K562 (cell line): ENCODE measurements at regions not wholly inside any gene's neighbourhood (a gene's known extent, or its start where the extent isn't known, plus 50 kb on each side); places are given as distances from the start of the nearest gene placed in this dataset.

Experiments used
- ARHGAP35 ChIP-seq: fragments of 450-650 bp; IDR thresholded peaks from 2 replicates; pipeline ENCODE4 v1.6.1; 2018; ENCODE audit not compliant: partially characterized antibody
- CAMTA2 ChIP-seq: fragments of 250-450 bp; sonication (Bioruptor Pico); conservative IDR thresholded peaks from 2 replicates; pipeline ENCODE4 v1.5.1; 2022
- ETS2 ChIP-seq: IDR thresholded peaks from 2 replicates; pipeline ENCODE4 v1.6.1; 2016; ENCODE audit warnings: borderline replicate concordance, missing genetic modification characterization, mild to moderate bottlenecking, moderate library complexity, missing compliant biosample characterization; ENCODE audit not compliant: poor library complexity, severe bottlenecking
- GABPA ChIP-seq: fragments of 200-800 bp; sonication (Bioruptor generic); conservative IDR thresholded peaks from 2 replicates; pipeline ENCODE4 v1.6.1; 2016; ENCODE audit warnings: low read depth, missing genetic modification characterization, missing compliant biosample characterization
- GTF2E2 ChIP-seq: fragments of 200-800 bp; sonication (Bioruptor generic); IDR thresholded peaks from 2 replicates; pipeline ENCODE4 v1.6.1; 2016; ENCODE audit warnings: missing genetic modification characterization, missing compliant biosample characterization
- MAFK ChIP-seq: IDR thresholded peaks from 2 replicates; pipeline ENCODE4 v1.6.1; 2011; ENCODE audit warnings: low read length, improper control_type of control experiment
- PRDM10 ChIP-seq: fragments of 450-650 bp; IDR thresholded peaks from 2 replicates; pipeline ENCODE4 v1.6.1; 2018; ENCODE audit not compliant: partially characterized antibody
- SMAD3 ChIP-seq: fragments of 450-650 bp; formaldehyde crosslinking; conservative IDR thresholded peaks from 2 replicates; pipeline ENCODE4 v1.4.0; 2020; ENCODE audit warnings: mild to moderate bottlenecking
- TCF3 ChIP-seq: sonication (generic); formaldehyde crosslinking; IDR thresholded peaks from 2 replicates; pipeline ENCODE4 v1.4.0; 2020; ENCODE audit warnings: mild to moderate bottlenecking, missing genetic modification reagents
- ZNF263 ChIP-seq: sonication (generic); formaldehyde crosslinking; IDR thresholded peaks from 2 replicates; pipeline ENCODE4 v1.8.0; 2022; ENCODE audit warnings: mild to moderate bottlenecking, missing genetic modification reagents, borderline replicate concordance
- ZNF395 ChIP-seq: fragments of 200-800 bp; sonication (Bioruptor generic); IDR thresholded peaks from 2 replicates; pipeline ENCODE4 v1.6.1; 2017; ENCODE audit warnings: missing genetic modification characterization, missing compliant biosample characterization
- ZNF398 ChIP-seq: fragments of 250-450 bp; sonication (Bioruptor Pico); IDR thresholded peaks from 2 replicates; pipeline ENCODE4 v1.8.0; 2021; ENCODE audit warnings: moderate library complexity, mild to moderate bottlenecking, inconsistent platforms
- TF ChIP-seq, protein P1 (sequence below), 2 experiments: fragments of 450-650 bp; IDR thresholded peaks; 2 replicates each; pipeline ENCODE4 v1.6.1; 2016; ENCODE audit warnings: mild to moderate bottlenecking in 2 of 2, borderline replicate concordance in 1 of 2, low read depth in 1 of 2, moderate library complexity in 1 of 2

GRCh38 chr5:111855356-111855755, 98.4 kb upstream of the NREP start (continued):
- TF ChIP-seq, protein P1, sequence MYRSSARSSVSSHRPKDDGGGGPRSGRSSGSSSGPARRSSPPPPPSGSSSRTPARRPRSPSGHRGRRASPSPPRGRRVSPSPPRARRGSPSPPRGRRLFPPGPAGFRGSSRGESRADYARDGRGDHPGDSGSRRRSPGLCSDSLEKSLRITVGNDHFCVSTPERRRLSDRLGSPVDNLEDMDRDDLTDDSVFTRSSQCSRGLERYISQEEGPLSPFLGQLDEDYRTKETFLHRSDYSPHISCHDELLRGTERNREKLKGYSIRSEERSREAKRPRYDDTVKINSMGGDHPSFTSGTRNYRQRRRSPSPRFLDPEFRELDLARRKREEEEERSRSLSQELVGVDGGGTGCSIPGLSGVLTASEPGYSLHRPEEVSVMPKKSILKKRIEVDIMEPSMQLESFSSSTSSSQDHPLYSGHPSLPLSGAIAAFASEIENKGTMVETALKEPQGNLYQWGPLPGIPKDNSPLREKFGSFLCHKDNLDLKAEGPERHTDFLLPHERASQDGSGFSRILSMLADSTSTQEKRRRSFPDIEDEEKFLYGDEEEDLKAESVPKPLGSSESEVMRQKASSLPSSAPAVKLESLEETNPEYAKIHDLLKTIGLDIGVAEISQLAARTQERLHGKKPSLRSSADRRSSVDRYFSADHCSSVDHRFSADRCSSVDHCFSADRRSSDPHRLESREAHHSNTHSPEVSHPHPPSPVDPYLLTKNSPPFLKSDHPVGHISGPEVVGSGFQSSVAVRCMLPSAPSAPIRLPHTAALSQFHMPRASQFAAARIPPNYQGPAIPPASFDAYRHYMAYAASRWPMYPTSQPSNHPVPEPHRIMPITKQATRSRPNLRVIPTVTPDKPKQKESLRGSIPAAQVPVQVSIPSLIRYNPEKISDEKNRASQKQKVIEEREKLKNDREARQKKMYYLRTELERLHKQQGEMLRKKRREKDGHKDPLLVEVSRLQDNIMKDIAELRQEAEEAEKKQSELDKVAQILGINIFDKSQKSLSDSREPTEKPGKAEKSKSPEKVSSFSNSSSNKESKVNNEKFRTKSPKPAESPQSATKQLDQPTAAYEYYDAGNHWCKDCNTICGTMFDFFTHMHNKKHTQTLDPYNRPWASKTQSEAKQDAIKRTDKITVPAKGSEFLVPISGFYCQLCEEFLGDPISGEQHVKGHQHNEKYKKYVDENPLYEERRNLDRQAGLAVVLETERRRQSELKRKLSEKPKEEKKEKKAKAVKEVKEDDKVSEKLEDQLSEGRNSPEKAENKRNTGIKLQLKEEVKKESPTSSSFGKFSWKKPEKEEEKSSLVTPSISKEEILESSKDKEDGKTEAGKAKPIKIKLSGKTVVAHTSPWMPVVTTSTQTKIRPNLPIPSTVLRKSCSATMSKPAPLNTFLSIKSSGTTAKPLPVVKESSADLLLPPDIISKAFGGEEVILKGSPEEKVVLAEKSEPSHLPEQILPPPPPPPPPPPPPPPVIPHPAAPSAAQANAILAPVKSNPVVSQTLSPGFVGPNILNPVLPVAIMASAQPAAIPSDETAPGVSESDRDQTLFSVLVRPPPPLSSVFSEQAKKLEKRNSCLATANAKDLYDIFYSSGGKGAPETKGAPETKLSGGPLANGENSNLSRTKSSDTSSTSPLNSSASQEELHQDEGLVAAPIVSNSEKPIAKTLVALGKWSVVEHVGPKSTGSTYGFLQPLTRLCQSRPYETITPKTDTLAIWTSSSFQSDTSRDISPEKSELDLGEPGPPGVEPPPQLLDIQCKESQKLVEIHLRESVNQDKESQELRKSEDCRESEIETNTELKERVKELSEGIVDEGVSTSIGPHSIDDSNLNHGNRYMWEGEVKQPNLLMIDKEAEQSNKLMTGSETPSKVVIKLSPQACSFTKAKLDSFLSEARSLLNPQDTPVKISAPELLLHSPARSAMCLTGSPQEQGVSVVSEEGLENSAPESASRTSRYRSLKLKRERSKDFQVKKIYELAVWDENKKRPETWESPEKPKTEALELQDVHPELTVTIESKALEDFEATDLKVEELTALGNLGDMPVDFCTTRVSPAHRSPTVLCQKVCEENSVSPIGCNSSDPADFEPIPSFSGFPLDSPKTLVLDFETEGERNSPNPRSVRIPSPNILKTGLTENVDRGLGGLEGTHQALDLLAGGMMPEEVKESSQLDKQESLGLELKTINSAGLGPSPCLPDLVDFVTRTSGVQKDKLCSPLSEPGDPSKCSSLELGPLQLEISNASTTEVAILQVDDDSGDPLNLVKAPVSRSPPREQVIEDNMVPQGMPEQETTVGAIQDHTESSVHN (IDR thresholded peaks at IDR 0.05; ENCODE audit: borderline replicate concordance in 1 of 2, low read depth in 1 of 2): no peak
- TF ChIP-seq TCF3 (CRISPR knock-in tag) (no peak), CAMTA2 (CRISPR knock-in tag) (no peak), ZNF263 (CRISPR knock-in tag) (no peak), GABPA (tag) (no peak), ETS2 (tag) (no peak), GTF2E2 (tag) (no peak), SMAD3 (CRISPR knock-in tag) (no peak), PRDM10 (no peak), ARHGAP35 (no peak), ZNF398 (no peak), MAFK (no peak), ZNF395 (no peak)
